ENCODE measurements at regions not wholly inside any gene's neighbourhood (a gene's known extent, or its start where the extent isn't known, plus 50 kb on each side); places are given as distances from the start of the nearest gene placed in this dataset.
"Not testable (repeated sequence)": the region's sequence is repeated elsewhere in the genome, so short reads cannot be mapped to it uniquely, and the experiment has no call there.

- H3K4me1 Mint-ChIP-seq; H3K9me3 Mint-ChIP-seq; H3K4me3 Mint-ChIP-seq; H3K27ac Mint-ChIP-seq; H3K36me3 Mint-ChIP-seq; ATAC-seq; DNase-seq (ENCODE audit: low spot score in 2 of 2): not testable (repeated sequence)
Measured at GRCh38 chr21:6077358-6077757, 4444.0 kb upstream of the TPTE start.

DNA sequence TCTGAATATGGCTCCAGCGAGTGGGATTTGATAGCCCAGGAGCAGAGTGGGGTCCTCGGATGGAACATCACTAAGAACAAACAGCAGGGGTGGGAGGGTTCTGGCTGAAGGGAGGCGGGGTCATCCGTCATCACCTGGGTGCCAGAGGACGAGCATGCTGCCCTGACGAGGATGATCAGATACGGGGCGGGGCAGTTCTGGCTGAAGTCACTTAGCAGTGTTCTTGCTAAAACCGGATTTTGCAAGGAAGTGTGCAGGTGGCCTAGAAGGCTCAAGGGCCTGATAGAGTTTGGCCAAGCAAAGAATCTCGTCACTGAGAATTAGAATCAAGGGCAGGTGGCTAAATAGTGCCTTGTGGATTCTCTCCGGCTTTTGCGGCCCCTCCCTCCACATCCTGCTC lies 4442.5 kb upstream of the TPTE start:
- H3K27ac Mint-ChIP-seq; H3K4me1 Mint-ChIP-seq; H3K4me3 Mint-ChIP-seq; ATAC-seq; DNase-seq (ENCODE audit: low spot score in 2 of 2); H3K36me3 Mint-ChIP-seq; H3K9me3 Mint-ChIP-seq: not testable (repeated sequence)

GRCh38 chr21:6080941-6081655 lies 4440.3 kb upstream of the TPTE start:
- not testable (repeated sequence) for H3K4me1 Mint-ChIP-seq, H3K4me3 Mint-ChIP-seq, H3K9me3 Mint-ChIP-seq

DNA sequence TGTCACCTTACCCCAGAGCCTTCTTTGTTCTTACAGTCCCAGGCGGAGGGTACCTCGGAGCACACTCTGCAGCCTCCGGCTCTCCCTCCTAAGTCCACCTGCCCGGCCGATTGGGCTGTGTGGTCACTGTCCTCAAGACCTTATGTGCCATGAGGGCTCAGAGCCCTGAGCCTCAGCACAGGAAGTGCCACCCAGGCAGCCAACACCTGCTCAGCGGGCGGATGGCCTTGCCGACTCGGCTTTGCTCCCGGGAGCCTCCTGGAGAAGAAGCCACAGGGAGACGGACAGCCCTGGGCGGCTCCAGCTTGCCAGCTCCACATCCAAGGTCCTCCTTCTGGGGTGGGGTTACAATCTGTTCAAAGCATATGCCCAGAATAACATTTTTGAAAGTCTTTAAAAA lies 4439.2 kb upstream of the TPTE start:
- not testable (repeated sequence) for H3K9me3 Mint-ChIP-seq; ATAC-seq; H3K27ac Mint-ChIP-seq; H3K4me1 Mint-ChIP-seq; H3K36me3 Mint-ChIP-seq; DNase-seq (ENCODE audit: low spot score in 2 of 2); H3K4me3 Mint-ChIP-seq

More at GRCh38 chr21:6080941-6081655, 4440.3 kb upstream of the TPTE start:
- not testable (repeated sequence) for DNase-seq (ENCODE audit: low spot score in 2 of 2); H3K36me3 Mint-ChIP-seq; H3K27ac Mint-ChIP-seq
- peak; percentile 58 for ATAC-seq

DNA sequence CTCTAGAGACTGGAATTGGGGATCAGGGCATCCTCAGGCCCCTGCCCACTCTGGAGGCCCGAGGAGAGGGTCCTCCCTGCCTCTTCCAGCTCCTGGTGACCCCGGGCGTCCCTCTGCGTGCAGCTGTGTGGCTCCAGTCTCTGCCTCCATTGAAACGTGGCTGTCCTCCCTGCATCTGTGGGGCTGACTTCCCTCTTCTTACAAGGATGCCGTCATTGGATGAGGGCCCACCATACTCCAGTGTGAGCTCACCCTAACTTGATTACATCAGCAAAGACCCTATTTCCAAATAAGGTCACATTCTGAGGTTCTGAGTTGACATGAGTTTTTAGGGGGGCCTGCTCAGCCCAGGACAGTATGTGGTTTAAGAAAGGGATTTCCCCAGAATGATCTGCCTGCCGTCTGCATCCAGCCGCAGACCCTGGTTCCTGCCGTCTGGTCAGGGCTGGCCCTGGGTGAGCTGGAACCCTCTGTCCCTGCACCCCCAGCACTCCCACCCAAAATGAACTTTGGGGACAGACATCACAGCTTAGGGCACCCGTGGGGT lies 4437.7 kb upstream of the TPTE start:
- not testable (repeated sequence) for H3K4me1 Mint-ChIP-seq, H3K36me3 Mint-ChIP-seq
- peak; percentile 34 for ATAC-seq

GRCh38 chr21:6086038-6086437 lies 4435.3 kb upstream of the TPTE start:
- H3K36me3 Mint-ChIP-seq; H3K4me3 Mint-ChIP-seq; H3K27ac Mint-ChIP-seq; H3K9me3 Mint-ChIP-seq; H3K4me1 Mint-ChIP-seq; DNase-seq (ENCODE audit: low spot score in 2 of 2); ATAC-seq: not testable (repeated sequence)

More for the DNA sequence above, 4437.7 kb upstream of the TPTE start:
- not testable (repeated sequence) for DNase-seq (ENCODE audit: low spot score in 2 of 2); H3K27ac Mint-ChIP-seq; H3K9me3 Mint-ChIP-seq; H3K4me3 Mint-ChIP-seq

- H3K4me1 Mint-ChIP-seq; H3K27ac Mint-ChIP-seq; ATAC-seq; DNase-seq (ENCODE audit: low spot score in 2 of 2); H3K9me3 Mint-ChIP-seq; H3K4me3 Mint-ChIP-seq; H3K36me3 Mint-ChIP-seq: not testable (repeated sequence)
Measured at GRCh38 chr21:6087579-6088178, 4433.7 kb upstream of the TPTE start.

GRCh38 chr21:6090286-6090908 lies 4431.0 kb upstream of the TPTE start:
- DNase-seq (ENCODE audit: low spot score in 2 of 2); ATAC-seq; H3K4me1 Mint-ChIP-seq; H3K4me3 Mint-ChIP-seq; H3K27ac Mint-ChIP-seq; H3K9me3 Mint-ChIP-seq; H3K36me3 Mint-ChIP-seq: not testable (repeated sequence)

DNA sequence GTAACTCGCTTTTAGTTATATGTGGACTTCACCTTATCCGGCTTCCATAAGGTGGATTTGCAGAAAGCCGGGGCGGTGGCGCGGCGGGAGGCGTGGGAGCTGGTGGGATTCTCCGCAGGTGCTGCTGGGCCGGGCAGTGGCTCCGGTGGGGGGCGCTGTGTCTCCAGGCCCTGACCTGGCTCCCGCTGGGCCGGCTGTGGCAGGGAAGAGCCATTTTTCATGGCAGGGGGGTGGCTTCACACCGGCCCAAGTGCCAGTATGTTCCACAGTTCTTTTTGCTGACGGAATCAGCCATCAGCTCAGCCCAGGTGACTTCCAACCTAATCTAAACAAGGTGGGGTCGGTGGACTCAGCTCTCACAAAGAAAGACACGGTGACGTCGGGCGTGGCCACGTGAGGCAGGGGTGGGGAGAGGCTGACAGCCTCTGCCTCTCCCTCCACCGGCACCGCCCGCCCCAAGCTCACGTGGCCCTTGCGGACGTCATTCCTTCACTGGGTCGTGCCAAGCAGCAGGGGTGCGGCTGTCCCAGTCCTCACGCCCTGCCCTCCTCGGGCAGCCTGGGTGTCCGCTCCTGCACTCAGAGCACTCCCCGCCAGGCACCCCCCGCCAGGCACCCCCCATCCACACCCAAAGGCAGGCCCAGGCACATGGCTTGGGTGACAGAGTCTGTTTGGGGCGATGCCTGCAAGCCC lies 4429.9 kb upstream of the TPTE start:
- not testable (repeated sequence) for DNase-seq (ENCODE audit: low spot score in 2 of 2); H3K4me1 Mint-ChIP-seq; H3K9me3 Mint-ChIP-seq; H3K27ac Mint-ChIP-seq; H3K4me3 Mint-ChIP-seq; H3K36me3 Mint-ChIP-seq; ATAC-seq

- H3K4me3 Mint-ChIP-seq; ATAC-seq; H3K9me3 Mint-ChIP-seq; H3K36me3 Mint-ChIP-seq; DNase-seq (ENCODE audit: low spot score in 2 of 2); H3K4me1 Mint-ChIP-seq; H3K27ac Mint-ChIP-seq: not testable (repeated sequence)
Measured at GRCh38 chr21:6092401-6092800, 4429.0 kb upstream of the TPTE start.

GRCh38 chr21:6093419-6093818 lies 4428.0 kb upstream of the TPTE start:
- H3K9me3 Mint-ChIP-seq; H3K4me3 Mint-ChIP-seq; H3K36me3 Mint-ChIP-seq; H3K4me1 Mint-ChIP-seq; H3K27ac Mint-ChIP-seq; DNase-seq (ENCODE audit: low spot score in 2 of 2): not testable (repeated sequence)
- peak; percentile 44 for ATAC-seq

DNA sequence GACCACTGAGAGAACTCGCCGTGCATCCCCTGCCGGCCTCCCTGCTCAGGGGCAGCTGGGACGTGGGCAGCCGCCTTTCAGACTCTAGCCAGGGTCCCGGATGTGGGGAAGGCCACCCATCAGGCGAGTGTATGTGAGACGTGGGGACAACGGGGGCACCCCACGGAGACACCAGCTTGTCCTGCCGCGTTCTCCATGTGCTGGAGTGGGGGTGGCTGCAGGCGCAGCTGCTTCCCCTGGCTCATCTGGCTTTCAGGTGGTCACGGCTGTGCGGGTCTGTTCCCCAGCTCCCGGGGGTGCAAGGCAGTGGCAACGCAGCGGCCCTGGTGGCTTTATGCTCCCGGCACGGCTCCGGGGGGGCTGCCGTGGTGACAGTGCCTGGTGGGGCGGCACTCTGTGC lies 4427.5 kb upstream of the TPTE start:
- not testable (repeated sequence) for H3K36me3 Mint-ChIP-seq; H3K9me3 Mint-ChIP-seq; H3K27ac Mint-ChIP-seq; H3K4me3 Mint-ChIP-seq; DNase-seq (ENCODE audit: low spot score in 2 of 2); ATAC-seq; H3K4me1 Mint-ChIP-seq

GRCh38 chr21:6095304-6095703 lies 4426.1 kb upstream of the TPTE start:
- H3K27ac Mint-ChIP-seq; ATAC-seq; H3K4me3 Mint-ChIP-seq; H3K9me3 Mint-ChIP-seq; DNase-seq (ENCODE audit: low spot score in 2 of 2); H3K36me3 Mint-ChIP-seq; H3K4me1 Mint-ChIP-seq: not testable (repeated sequence)

DNA sequence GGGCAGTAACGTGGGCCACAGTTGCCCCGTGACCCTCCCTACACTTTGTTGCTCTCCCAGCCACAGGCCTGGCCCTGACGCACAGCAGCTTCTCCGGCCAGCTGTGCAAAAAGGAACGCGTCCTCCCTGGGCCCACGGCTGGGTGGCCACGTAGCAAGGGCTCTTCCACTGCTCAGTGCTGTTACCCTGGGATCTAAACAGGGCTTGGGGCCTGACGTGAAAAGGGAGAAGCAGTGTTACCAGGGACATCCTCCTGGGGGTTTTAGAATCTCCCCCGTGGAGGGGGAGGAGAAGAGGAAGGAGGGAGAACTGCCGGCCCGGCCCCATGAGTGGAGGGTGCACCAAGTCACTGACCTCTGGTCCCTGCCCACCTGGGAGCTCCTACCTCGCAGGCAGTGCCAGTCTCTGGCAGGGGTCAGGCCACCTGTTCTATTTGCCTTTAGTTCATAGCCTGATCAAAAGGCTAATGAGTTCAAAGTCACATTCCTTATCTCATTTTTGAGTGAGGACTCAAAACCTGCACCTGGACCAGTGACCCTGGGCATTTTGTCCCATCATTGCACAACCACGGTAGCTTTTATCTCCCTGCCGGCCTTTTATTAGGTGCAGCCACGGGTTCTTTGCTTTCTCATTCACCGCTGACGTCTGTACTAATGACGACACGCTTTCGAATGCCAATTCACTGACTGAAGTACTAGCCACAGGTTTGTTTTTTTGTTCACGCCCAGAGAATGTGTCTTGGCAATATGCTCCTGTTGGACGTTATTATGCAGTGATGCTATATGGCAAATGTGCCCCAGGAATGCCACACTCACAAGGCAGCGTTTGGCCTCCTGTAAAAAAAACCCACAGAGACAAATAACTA lies 4424.6 kb upstream of the TPTE start:
- ATAC-seq; H3K27ac Mint-ChIP-seq; H3K36me3 Mint-ChIP-seq; H3K9me3 Mint-ChIP-seq; H3K4me1 Mint-ChIP-seq; DNase-seq (ENCODE audit: low spot score in 2 of 2); H3K4me3 Mint-ChIP-seq: not testable (repeated sequence)
